Brain microvascular endothelial cell (primary cell): ENCODE measurements at regions not wholly inside any gene's neighbourhood (a gene's known extent, or its start where the extent isn't known, plus 50 kb on each side); places are given as distances from the start of the nearest gene placed in this dataset.

Experiments
- DNase-seq: peaks from one replicate; pipeline ENCODE4 v3.0.0-alpha.2; 2020
- H3K27ac ChIP-seq: fragments of 250-450 bp; sonication (Bioruptor Pico); 2 replicates; pipeline ENCODE4 v1.5.1; 2020; ENCODE audit warnings: mild to moderate bottlenecking, moderate library complexity
- H3K27me3 ChIP-seq: fragments of 250-450 bp; sonication (Bioruptor Pico); replicated peaks from 2 replicates; pipeline ENCODE4 v1.5.1; 2020; ENCODE audit warnings: mild to moderate bottlenecking
- H3K36me3 ChIP-seq: fragments of 250-450 bp; sonication (Bioruptor Pico); replicated peaks from 2 replicates; pipeline ENCODE4 v1.5.1; 2020; ENCODE audit warnings: mild to moderate bottlenecking
- H3K4me3 ChIP-seq: 2 replicates; pipeline ENCODE4 v1.5.1; 2011; ENCODE audit warnings: low read depth, mild to moderate bottlenecking, control low read depth, low read length, moderate library complexity
- in situ Hi-C: cut with HindIII; loops from 2 replicates; pipeline ENCODE4 v1.10.0; 2017; ENCODE audit warnings: low sequenced_read_pairs, low pct_ligation_motif_present
- TF ChIP-seq, protein P1 (sequence below): IDR thresholded peaks from 2 replicates; pipeline ENCODE4 v1.5.1; 2011; ENCODE audit warnings: low read depth, mild to moderate bottlenecking, moderate library complexity, low read length, control low read depth, inconsistent platforms; ENCODE audit errors: missing control alignments

DNA sequence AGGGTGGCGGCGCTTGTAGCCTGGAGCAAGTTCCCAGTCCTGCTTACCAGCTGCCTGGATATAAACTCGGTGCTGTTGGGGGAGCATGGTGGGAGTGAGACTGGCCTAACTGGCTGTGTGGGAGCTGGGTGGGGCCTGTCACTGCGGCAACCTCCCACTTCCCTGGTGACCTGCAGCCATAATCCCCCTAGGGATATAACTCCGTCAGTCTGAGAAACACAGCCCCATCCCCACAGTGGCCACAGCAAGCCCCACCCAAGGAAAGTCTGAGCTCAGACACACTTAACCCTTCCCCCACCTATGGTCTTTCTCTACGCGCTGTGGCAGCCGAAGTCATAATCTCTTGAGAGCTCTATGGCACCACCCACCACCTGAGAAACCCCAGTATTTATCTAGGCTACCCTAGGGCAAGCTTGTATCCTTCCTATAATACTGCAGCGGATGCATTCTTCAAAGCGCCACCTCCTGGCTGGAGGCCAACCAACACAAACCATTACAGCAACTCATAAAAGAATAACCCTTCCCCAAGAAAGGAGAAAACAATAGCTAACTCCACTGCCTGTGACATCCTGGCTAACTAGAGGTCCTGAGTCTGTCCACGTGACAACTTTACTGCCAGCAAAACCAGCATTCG is 57.4 kb downstream of the ZNF648 start:
- TF ChIP-seq, protein P1, sequence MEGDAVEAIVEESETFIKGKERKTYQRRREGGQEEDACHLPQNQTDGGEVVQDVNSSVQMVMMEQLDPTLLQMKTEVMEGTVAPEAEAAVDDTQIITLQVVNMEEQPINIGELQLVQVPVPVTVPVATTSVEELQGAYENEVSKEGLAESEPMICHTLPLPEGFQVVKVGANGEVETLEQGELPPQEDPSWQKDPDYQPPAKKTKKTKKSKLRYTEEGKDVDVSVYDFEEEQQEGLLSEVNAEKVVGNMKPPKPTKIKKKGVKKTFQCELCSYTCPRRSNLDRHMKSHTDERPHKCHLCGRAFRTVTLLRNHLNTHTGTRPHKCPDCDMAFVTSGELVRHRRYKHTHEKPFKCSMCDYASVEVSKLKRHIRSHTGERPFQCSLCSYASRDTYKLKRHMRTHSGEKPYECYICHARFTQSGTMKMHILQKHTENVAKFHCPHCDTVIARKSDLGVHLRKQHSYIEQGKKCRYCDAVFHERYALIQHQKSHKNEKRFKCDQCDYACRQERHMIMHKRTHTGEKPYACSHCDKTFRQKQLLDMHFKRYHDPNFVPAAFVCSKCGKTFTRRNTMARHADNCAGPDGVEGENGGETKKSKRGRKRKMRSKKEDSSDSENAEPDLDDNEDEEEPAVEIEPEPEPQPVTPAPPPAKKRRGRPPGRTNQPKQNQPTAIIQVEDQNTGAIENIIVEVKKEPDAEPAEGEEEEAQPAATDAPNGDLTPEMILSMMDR = no peak
- no peak overlapping the region for H3K4me3 ChIP-seq

DNA sequence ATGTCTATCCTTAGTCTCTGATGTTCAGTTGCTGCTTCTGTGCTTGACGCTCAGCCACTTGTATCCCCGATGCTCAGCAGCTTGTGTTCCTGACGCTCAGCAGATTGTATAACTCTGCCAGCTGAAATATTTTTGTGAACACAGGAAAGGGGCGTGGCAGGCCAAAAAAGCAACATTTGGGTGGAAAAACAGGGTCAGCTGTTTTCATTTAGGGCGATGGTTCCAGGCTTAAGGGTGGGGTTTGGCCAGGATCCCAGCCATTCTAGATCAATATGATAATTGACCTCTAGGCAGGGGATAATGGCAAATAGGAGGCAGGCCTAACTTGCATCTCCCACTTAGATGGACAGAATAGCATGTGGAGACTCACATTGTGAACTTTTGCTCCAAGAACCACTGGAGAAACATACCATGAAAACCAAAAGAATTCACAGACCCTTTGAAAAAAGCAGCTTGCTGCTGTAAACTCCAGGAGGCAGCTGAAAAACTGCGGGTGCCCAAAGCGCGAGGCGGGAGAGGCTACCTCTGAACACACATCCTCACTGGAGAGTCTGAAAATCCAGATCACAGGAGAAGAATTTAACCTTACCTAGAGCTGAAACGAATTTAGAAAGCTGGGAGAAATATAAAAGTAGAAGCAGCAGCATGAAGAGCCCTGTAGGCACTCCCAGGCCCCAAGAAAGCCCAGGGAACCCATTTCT is 58.3 kb downstream of the ZNF648 start:
- Histone ChIP-seq H3K36me3 (no peaks in the 10 kb centered on the region), H3K4me3 (no peak overlapping the region), H3K27me3 (no peaks in the 10 kb centered on the region), H3K27ac (no peak overlapping the region)
- TF ChIP-seq, protein P1 = no peak
- no peak for DNase-seq
- in situ Hi-C loops = no loop called here

More for the DNA sequence above, 57.4 kb downstream of the ZNF648 start:
- no peaks in the 10 kb centered on the region for H3K27me3 ChIP-seq
- in situ Hi-C loops = no loop called here
- no peaks in the 10 kb centered on the region for H3K36me3 ChIP-seq
- H3K27ac ChIP-seq = no peak overlapping the region
- DNase-seq = no peak

DNA sequence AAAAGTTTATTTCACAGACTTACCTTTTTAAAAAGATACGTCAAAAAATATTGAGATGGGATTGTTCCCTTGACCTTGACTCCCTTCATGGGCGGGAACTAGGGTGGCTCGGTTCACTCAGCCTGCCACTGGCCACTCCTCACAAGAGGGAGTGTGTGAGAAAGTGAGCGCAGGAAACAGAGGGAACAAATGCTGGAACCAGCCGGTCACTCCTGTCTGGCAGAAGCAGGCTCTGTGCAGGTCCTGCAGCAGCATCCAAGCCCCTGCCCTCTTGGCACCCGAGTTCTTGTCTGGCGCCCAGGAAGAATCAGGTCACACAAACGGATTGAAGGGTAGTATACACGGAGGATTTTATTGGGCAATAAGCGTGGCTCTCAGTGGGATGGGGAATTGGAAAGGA is 58.9 kb downstream of the ZNF648 start:
- Histone ChIP-seq H3K27ac (no peak overlapping the region), H3K36me3 (no peaks in the 10 kb centered on the region), H3K27me3 (no peaks in the 10 kb centered on the region), H3K4me3 (no peak overlapping the region)
- TF ChIP-seq, protein P1 = no peak
- DNase-seq = no peak
- in situ Hi-C loops = no loop called here

DNA sequence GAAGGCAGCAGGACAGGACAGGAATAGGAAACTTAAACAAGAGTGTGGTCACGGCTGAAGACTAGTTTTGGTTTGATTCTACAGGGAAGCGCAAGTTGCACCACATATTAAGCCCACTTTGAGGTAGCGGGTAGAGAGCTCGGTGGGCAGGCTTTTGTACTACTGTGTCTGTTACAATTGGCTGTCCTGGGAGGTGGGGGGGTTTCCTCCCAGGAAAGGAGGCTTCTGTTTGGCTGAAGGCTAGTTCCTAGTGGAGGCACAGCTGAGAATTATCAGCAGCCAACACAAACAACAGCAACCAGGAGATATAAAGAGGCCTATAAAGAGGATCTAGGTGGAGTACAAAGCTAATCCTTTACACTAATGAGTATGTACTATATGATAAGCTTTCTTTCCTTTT is 62.7 kb downstream of the ZNF648 start:
- no peaks in the 10 kb centered on the region for H3K27me3 ChIP-seq
- TF ChIP-seq, protein P1 = no peak
- no peak for DNase-seq
- in situ Hi-C loops = no loop called here
- no peak overlapping the region for H3K27ac ChIP-seq
- H3K36me3 ChIP-seq = no peaks in the 10 kb centered on the region
- no peak overlapping the region for H3K4me3 ChIP-seq

DNA sequence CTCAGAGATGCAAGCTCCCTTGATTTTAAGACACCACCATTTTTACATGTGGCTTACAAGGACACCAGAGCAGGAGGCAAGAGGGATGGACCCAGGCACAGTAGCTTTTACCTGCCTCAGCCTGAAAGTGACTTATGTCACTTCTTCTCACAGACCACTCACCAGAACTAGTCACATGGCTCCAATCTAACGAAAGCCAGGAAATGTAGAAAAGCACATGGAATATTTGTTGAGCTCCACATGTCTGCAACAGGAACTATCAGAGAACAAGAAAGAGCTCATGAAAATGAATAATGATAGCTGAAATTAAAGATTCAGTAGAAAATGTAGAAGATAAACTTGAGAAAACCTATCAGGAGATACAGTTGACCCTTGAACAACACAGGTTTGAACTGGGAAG is 69.4 kb downstream of the ZNF648 start:
- TF ChIP-seq, protein P1 = no peak
- Histone ChIP-seq H3K36me3 (no peaks in the 10 kb centered on the region), H3K27ac (no peak overlapping the region), H3K27me3 (no peaks in the 10 kb centered on the region), H3K4me3 (no peak overlapping the region)
- in situ Hi-C loops = no loop called here
- DNase-seq = no peak
